Kidney capillary endothelial cell (primary cell): ENCODE measurements at regions not wholly inside any gene's neighbourhood (a gene's known extent, or its start where the extent isn't known, plus 50 kb on each side); places are given as distances from the start of the nearest gene placed in this dataset.

Experiments
- DNase-seq: peaks from one replicate; pipeline ENCODE4 v3.0.0-alpha.2; 2018; ENCODE audit warnings: low spot score

- DNase-seq, result no peak
Measured at GRCh38 chr4:32251126-32251525, 1531.0 kb downstream of the PCDH7 start.

- no peak for DNase-seq
Measured at GRCh38 chr4:32251926-32252325, 1531.8 kb downstream of the PCDH7 start.

DNA sequence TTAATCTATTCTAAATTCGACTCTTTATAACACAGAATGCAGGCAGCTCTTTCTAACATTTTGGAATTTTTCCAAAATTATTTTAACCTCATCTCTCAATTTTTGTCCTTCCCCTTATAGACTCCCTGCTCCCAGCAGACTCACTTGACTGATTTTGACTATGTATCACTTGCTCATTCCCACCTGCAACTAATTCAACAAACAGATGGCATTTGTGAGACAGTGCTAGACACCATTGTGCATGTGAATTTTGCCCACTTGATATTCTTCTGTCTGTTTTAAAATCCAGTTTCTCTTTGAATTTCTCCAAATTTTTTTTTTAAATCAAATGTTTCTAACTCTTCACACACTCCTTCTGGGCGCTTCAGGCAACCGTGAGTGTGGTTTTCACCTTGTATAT lies 1534.0 kb downstream of the PCDH7 start:
- no peak for DNase-seq

GRCh38 chr4:32258986-32259385 lies 1538.8 kb downstream of the PCDH7 start:
- DNase-seq, result no peak

DNA sequence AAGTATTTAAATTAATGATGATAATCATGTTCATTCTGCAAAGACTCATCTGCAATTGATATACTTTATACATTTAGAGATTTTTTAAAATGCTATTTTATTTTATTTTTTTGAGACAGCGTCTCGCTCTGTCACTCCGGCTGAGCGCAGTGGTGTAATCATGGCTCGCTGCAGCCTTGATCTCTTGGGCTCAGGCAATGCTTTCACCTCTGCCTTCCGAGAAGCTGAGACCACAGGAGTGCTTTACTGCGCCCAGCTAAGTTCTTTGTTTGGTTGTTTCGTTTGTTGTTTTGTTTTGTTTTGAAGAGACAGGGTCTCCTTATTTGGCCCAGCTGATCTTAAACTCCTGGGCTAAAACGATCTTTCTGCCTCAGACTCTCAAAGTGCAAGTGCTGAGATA lies 1541.0 kb downstream of the PCDH7 start:
- DNase-seq, result no peak

DNA sequence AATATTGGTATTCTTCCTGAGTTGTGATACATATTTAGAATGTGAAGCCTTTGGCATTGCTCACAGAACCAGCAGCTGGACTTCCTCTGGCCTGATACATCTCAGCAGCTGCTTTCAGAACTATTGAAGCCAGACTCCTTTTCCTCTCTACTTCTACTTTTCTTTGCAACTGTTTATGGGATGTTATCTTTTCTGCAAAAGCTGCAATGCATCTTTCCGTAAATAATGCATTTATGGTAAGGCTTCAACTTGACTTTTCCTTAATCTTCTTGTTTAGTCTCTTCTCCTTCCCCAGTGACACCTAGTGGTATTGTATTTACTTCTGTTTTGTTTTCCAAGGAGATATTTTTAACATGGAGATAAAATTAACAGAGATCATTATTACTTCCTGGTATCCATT lies 1548.7 kb downstream of the PCDH7 start:
- no peak for DNase-seq

GRCh38 chr4:32290102-32290501 lies 1569.9 kb downstream of the PCDH7 start:
- DNase-seq, result no peak

DNA sequence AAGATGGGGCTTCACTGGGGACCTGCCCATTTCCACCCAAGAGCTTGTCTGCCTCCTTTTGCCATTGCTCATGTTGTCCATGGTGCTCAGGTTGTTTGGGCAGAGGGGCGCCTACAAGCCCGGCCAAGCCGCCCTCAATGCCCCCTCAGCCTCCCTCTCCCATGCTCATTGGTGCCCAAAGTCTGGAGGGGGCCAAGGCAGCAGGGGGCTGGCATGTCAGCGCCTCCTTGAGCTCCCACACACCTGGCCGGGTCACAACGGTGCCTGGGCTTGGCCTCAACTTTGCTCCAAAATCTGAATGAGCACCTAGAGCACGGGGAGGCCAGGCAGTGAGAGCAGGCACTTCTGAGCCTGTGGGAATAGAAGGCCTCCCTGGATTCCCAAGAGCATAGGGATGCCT lies 1598.8 kb downstream of the PCDH7 start:
- no peak for DNase-seq

- DNase-seq, result no peak
Measured at GRCh38 chr4:32321421-32321820, 1601.3 kb downstream of the PCDH7 start.

- DNase-seq, result no peak
Measured at GRCh38 chr4:32334759-32335158, 1614.6 kb downstream of the PCDH7 start.

DNA sequence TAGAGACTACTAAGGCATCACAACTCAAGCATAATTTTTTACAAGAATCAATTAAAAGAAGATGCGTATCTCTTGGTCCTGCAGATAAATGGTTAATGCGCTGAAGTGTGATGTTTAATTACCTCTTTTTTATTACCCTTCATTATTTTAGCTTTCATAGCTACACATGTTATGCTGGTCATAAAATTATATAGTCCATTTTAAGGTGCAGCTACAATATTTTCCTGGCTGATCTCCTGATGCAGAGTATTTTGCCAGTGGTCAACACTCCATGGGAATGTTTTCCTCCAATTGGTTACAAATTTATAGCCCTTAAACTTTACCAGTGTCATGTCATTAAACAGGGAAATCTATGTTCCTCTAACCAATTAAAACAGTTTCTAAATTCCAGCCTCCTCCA lies 1617.2 kb downstream of the PCDH7 start:
- no peak for DNase-seq

- DNase-seq, result no peak
Measured at GRCh38 chr4:32340591-32340990, 1620.4 kb downstream of the PCDH7 start.

GRCh38 chr4:32341342-32341741 lies 1621.2 kb downstream of the PCDH7 start:
- DNase-seq, result no peak

GRCh38 chr4:32342054-32342453 lies 1621.9 kb downstream of the PCDH7 start:
- no peak for DNase-seq

DNA sequence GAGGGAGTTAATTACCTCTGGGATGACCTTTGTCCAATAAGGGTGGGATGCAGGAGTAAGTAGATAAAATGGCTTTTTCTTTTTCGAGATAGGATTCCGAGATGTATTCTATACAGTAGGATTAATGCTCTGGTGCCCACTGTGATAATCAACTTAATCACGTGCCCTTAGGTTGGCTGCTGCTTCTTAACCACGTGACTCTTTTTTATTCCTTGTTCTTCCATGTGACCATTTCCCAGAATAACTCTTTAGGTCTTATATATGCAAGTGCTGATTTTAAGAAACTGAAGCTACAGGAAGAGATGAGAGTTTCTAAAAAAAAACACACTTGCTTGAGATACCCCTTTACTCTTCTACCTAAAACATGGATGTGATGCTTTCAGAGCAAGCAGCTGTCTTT lies 1628.9 kb downstream of the PCDH7 start:
- DNase-seq, result no peak

- no peak for DNase-seq
Measured at GRCh38 chr4:32374206-32374605, 1654.0 kb downstream of the PCDH7 start.

DNA sequence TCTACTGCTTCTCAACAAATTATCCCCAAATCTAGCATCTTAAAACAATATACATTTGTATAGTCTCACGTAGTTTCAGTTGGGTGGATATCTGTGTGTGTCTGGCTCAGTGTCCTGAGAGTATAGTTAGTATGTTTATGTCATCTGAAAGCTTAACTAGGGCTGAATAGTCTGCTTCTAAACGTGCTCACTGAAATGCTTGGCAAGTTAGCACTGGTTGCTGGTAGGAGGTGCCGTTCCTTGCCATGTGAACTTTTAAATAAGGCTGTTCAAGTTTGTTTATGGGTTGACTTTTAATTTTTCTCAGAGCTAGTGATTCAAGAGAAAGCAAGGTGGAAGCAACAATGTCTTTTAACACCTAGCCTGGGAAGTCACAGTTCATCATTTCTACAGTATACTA lies 1673.6 kb downstream of the PCDH7 start:
- no peak for DNase-seq

- no peak for DNase-seq
Measured at GRCh38 chr4:32394255-32394654, 1674.1 kb downstream of the PCDH7 start.

GRCh38 chr4:32396507-32397070 lies 1676.4 kb downstream of the PCDH7 start:
- DNase-seq, result no peak

DNA sequence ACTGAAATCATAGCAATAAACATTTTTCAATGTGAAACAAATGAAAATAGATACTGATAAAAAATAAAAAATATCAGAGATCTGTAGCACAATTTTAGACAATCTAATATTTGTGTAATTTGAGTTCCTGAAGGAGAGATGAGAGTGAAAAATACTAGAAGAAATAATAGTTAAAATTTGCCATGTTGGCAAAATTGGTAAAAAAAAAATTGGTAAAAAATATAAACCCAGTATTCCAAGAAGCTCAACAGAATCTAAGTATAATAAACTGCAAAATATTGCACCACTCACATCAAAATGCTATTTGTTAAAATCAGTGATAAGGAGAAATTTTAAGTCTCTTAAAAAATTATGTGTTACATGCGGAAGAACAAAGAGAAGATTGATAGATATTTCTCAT lies 1680.7 kb downstream of the PCDH7 start:
- no peak for DNase-seq

GRCh38 chr4:32417113-32417704 lies 1697.0 kb downstream of the PCDH7 start:
- no peak for DNase-seq

GRCh38 chr4:32423267-32423666 lies 1703.1 kb downstream of the PCDH7 start:
- no peak for DNase-seq

GRCh38 chr4:32425243-32425642 lies 1705.1 kb downstream of the PCDH7 start:
- DNase-seq, result no peak

DNA sequence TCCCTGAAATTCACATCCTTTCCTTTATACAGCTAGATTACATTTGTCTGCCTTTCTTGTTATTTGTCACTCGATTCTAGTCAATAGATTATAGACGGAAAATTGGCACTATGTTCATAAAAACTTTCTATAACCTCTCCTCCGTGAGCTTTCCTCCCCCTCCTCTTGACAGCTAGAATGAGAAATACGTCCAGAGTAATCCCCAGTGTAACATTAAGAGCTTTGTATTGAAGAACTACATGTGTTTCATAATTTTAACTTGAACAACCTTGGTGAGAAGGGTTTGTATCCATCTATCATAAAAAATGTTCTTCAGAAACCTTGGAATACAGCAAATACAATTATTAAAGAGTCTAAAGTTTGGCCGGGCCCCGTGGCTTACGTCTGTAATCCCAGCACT lies 1707.4 kb downstream of the PCDH7 start:
- no peak for DNase-seq

DNA sequence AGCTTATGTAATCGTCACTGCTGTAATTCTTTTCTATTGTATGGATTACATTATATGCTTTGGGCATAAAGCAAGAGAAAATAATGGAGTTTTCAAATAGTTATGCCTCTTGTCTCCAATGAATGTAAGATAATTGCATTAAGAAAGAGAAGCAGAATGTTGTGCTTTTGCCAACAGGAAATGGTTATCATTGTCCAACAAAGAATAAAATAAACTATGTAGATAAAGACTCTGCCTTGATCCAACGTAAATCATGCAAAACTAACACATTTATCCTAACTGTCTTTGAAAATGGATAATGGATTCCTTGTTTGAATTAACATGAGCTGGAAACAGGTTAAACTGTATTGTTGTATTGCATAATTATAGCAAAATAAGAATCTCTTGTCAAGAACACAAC lies 1709.0 kb downstream of the PCDH7 start:
- no peak for DNase-seq
